Neural cell (in vitro differentiated cells): ENCODE measurements at regions not wholly inside any gene's neighbourhood (a gene's known extent, or its start where the extent isn't known, plus 50 kb on each side); places are given as distances from the start of the nearest gene placed in this dataset.

Experiments
- H2AFZ ChIP-seq: fragments of 200-600, 300-800 bp; sonication (generic), shearing (Covaris generic); 2 replicates; pipeline ENCODE4 v1.6.0; 2014; ENCODE audit warnings: low read depth, mild to moderate bottlenecking, antibody characterized with exemption, low read length, moderate library complexity
- H3F3A ChIP-seq: fragments of 200-600 bp; shearing (Covaris generic); 2 replicates; pipeline ENCODE4 v1.6.1; 2016; ENCODE audit warnings: mild to moderate bottlenecking, moderate library complexity, mixed read lengths, antibody characterized with exemption, low read length; ENCODE audit not compliant: insufficient read depth, poor library complexity, severe bottlenecking
- H3K27ac ChIP-seq: fragments of 200-600, 300-800 bp; sonication (generic), shearing (Covaris generic); 2 replicates; pipeline ENCODE4 v1.5.1; 2014; ENCODE audit warnings: mild to moderate bottlenecking, low read length, moderate library complexity
- H3K27me3 ChIP-seq: fragments of 300-800, 200-600 bp; sonication (generic), shearing (Covaris generic); 2 replicates; pipeline ENCODE4 v1.6.0; 2014; ENCODE audit warnings: mild to moderate bottlenecking, low read depth, low read length, moderate library complexity; ENCODE audit not compliant: insufficient read depth
- H3K36me3 ChIP-seq: fragments of 300-800, 200-600 bp; sonication (generic), shearing (Covaris generic); 2 replicates; pipeline ENCODE4 v1.5.1; 2014; ENCODE audit warnings: mild to moderate bottlenecking, antibody characterized with exemption, low read length, moderate library complexity; ENCODE audit not compliant: insufficient read depth
- H3K4me2 ChIP-seq: fragments of 300-800, 200-600 bp; sonication (generic), shearing (Covaris generic); 2 replicates; pipeline ENCODE4 v1.6.0; 2014; ENCODE audit warnings: mild to moderate bottlenecking, low read length
- H3K4me3 ChIP-seq: fragments of 300-800, 200-600 bp; sonication (generic), shearing (Covaris generic); 2 replicates; pipeline ENCODE4 v1.5.1; 2014; ENCODE audit warnings: mild to moderate bottlenecking, low read length, moderate library complexity
- H3K79me2 ChIP-seq: fragments of 200-600 bp; shearing (Covaris generic); replicated peaks from 2 replicates; pipeline ENCODE4 v1.6.0; 2014; ENCODE audit warnings: mild to moderate bottlenecking, low read length, moderate library complexity; ENCODE audit not compliant: insufficient read depth
- H3K9ac ChIP-seq: fragments of 300-800, 200-600 bp; sonication (generic), shearing (Covaris generic); 2 replicates; pipeline ENCODE4 v1.6.1; 2016; ENCODE audit warnings: mild to moderate bottlenecking, low read length, mixed read lengths
- H3K9me2 ChIP-seq: fragments of 200-600 bp; shearing (Covaris generic); 2 replicates; pipeline ENCODE4 v1.6.1; 2016; ENCODE audit warnings: mild to moderate bottlenecking, low read length, mixed read lengths; ENCODE audit not compliant: insufficient read depth
- H3K9me3 ChIP-seq: fragments of 200-600, 300-800 bp; sonication (generic), shearing (Covaris generic); 2 replicates; pipeline ENCODE4 v1.6.1; 2016; ENCODE audit warnings: mild to moderate bottlenecking, mixed run types, low read length, moderate library complexity, mixed read lengths
- H4K20me1 ChIP-seq: fragments of 200-600 bp; shearing (Covaris generic); 2 replicates; pipeline ENCODE4 v1.6.1; 2016; ENCODE audit warnings: mild to moderate bottlenecking, mixed run types; ENCODE audit not compliant: insufficient read depth
- CTCF ChIP-seq: fragments of 450-650 bp; IDR thresholded peaks from 2 replicates; pipeline ENCODE4 v1.5.1; 2014; ENCODE audit warnings: antibody characterized with exemption, mild to moderate bottlenecking, moderate library complexity; ENCODE audit not compliant: poor library complexity, severe bottlenecking
- EP300 ChIP-seq: fragments of 450-650 bp; conservative IDR thresholded peaks from 2 replicates; pipeline ENCODE4 v1.6.1; 2014; ENCODE audit warnings: antibody characterized with exemption, mild to moderate bottlenecking, moderate library complexity; ENCODE audit not compliant: poor library complexity, severe bottlenecking
- EZH2 ChIP-seq: fragments of 200-600, 300-800 bp; shearing (Covaris generic), sonication (generic); IDR thresholded peaks from 2 replicates; pipeline ENCODE4 v1.6.1; 2014; ENCODE audit warnings: antibody characterized with exemption, low read length, borderline replicate concordance, mild to moderate bottlenecking; ENCODE audit not compliant: insufficient read depth, poor library complexity, severe bottlenecking
- MXI1 ChIP-seq: fragments of 450-650 bp; conservative IDR thresholded peaks from 2 replicates; pipeline ENCODE4 v1.6.1; 2014; ENCODE audit warnings: antibody characterized with exemption, mild to moderate bottlenecking; ENCODE audit not compliant: poor library complexity, severe bottlenecking
- POLR2AphosphoS5 ChIP-seq: IDR thresholded peaks from 2 replicates; pipeline ENCODE4 v1.6.1; 2012
- RAD21 ChIP-seq: fragments of 450-650 bp; conservative IDR thresholded peaks from 2 replicates; pipeline ENCODE4 v1.6.1; 2014; ENCODE audit warnings: antibody characterized with exemption, mild to moderate bottlenecking, moderate library complexity
- REST ChIP-seq: IDR thresholded peaks from 2 replicates; pipeline ENCODE4 v1.6.1; 2012; ENCODE audit warnings: borderline replicate concordance
- SMC3 ChIP-seq: fragments of 450-650 bp; conservative IDR thresholded peaks from 2 replicates; pipeline ENCODE4 v1.6.1; 2014; ENCODE audit warnings: antibody characterized with exemption, mild to moderate bottlenecking, moderate library complexity; ENCODE audit not compliant: poor library complexity
- TAF1 ChIP-seq: IDR thresholded peaks from 2 replicates; pipeline ENCODE4 v1.6.1; 2012; ENCODE audit warnings: low read depth

GRCh38 chr11:95387325-95387724, 156.3 kb upstream of the SESN3 start:
- Histone ChIP-seq H3K4me3 (no peak overlapping the region), H3K36me3 (no peaks in the 10 kb centered on the region), H3K27me3 (no peaks in the 10 kb centered on the region), H3K9ac (no peak overlapping the region), H4K20me1 (no peaks in the 10 kb centered on the region), H3K79me2 (no peaks in the 10 kb centered on the region), H3K9me3 (no peaks in the 10 kb centered on the region), H3K4me2 (no peak overlapping the region), H2AFZ (no peak overlapping the region), H3K27ac (no peak overlapping the region), H3K9me2 (no peaks in the 10 kb centered on the region), H3F3A (no peaks in the 10 kb centered on the region)
- TF ChIP-seq EP300 (no peak), SMC3 (no peak), MXI1 (no peak), RAD21 (no peak), TAF1 (no peak), EZH2 (no peak), REST (no peak), POLR2AphosphoS5 (no peak), CTCF (no peak)

- Histone ChIP-seq H3K9ac (no peak overlapping the region), H3K27ac (no peak overlapping the region), H3F3A (no peaks in the 10 kb centered on the region), H3K79me2 (no peaks in the 10 kb centered on the region), H4K20me1 (no peaks in the 10 kb centered on the region), H2AFZ (no peak overlapping the region), H3K27me3 (no peaks in the 10 kb centered on the region), H3K9me2 (no peaks in the 10 kb centered on the region), H3K4me2 (no peak overlapping the region), H3K4me3 (no peak overlapping the region), H3K9me3 (no peaks in the 10 kb centered on the region), H3K36me3 (no peaks in the 10 kb centered on the region)
- TF ChIP-seq MXI1 (no peak), TAF1 (no peak), RAD21 (no peak), REST (no peak), CTCF (no peak), SMC3 (no peak), EP300 (no peak), POLR2AphosphoS5 (no peak), EZH2 (no peak)
Observed at GRCh38 chr11:95385577-95385976, 154.6 kb upstream of the SESN3 start.
